ENCODE measurements at regions not wholly inside any gene's neighbourhood (a gene's known extent, or its start where the extent isn't known, plus 50 kb on each side); places are given as distances from the start of the nearest gene placed in this dataset.

- no peak for TF ChIP-seq POLR2A (IDR thresholded peaks at IDR 0.05)
- TF ChIP-seq, protein P1, sequence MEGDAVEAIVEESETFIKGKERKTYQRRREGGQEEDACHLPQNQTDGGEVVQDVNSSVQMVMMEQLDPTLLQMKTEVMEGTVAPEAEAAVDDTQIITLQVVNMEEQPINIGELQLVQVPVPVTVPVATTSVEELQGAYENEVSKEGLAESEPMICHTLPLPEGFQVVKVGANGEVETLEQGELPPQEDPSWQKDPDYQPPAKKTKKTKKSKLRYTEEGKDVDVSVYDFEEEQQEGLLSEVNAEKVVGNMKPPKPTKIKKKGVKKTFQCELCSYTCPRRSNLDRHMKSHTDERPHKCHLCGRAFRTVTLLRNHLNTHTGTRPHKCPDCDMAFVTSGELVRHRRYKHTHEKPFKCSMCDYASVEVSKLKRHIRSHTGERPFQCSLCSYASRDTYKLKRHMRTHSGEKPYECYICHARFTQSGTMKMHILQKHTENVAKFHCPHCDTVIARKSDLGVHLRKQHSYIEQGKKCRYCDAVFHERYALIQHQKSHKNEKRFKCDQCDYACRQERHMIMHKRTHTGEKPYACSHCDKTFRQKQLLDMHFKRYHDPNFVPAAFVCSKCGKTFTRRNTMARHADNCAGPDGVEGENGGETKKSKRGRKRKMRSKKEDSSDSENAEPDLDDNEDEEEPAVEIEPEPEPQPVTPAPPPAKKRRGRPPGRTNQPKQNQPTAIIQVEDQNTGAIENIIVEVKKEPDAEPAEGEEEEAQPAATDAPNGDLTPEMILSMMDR (IDR thresholded peaks at IDR 0.05), result no peak
Observed at GRCh38 chr12:89846473-89847055, 137.9 kb upstream of the ATP2B1 start.
